GM18505 (cell line): ENCODE measurements at regions not wholly inside any gene's neighbourhood (a gene's known extent, or its start where the extent isn't known, plus 50 kb on each side); places are given as distances from the start of the nearest gene placed in this dataset.

Experiments used
- ATAC-seq: cut with Tn5 transposase; IDR thresholded peaks from one replicate; pipeline ENCODE4 v1.9.1; 2021; ENCODE audit not compliant: unreplicated experiment
- POLR2A ChIP-seq: IDR thresholded peaks from 4 replicates; pipeline ENCODE4 v1.6.1; 2011; ENCODE audit warnings: borderline replicate concordance; ENCODE audit not compliant: insufficient read depth, insufficient read length; ENCODE audit errors: extremely low read depth

- ATAC-seq, result no peak
- TF ChIP-seq POLR2A, result no peak
Observed at GRCh38 chr6:153801917-153802316, 237.1 kb upstream of the OPRM1 start.

- no peak for ATAC-seq
- no peak for TF ChIP-seq POLR2A
Observed at GRCh38 chr6:153800580-153801188, 238.4 kb upstream of the OPRM1 start.

GRCh38 chr6:153790876-153791473, 248.1 kb upstream of the OPRM1 start:
- TF ChIP-seq POLR2A, result no peak
- no peak for ATAC-seq

- no peak for ATAC-seq
- TF ChIP-seq POLR2A, result no peak
Observed at GRCh38 chr6:153790048-153790447, 249.0 kb upstream of the OPRM1 start.

DNA sequence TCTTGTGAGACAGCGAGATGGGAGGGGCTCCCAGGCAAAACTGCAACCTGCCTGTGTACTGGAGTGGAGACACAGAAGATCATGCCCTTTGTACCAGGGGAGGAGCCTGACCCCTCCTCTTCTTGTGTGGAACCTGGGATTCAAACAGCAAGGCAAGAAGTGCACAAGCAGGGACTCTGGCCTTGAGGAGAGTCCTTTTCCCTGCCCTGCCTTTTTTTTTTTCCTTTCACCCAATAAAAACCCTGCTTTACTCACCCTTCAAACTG, 251.8 kb upstream of the OPRM1 start:
- TF ChIP-seq POLR2A, result no peak
- no peak for ATAC-seq

DNA sequence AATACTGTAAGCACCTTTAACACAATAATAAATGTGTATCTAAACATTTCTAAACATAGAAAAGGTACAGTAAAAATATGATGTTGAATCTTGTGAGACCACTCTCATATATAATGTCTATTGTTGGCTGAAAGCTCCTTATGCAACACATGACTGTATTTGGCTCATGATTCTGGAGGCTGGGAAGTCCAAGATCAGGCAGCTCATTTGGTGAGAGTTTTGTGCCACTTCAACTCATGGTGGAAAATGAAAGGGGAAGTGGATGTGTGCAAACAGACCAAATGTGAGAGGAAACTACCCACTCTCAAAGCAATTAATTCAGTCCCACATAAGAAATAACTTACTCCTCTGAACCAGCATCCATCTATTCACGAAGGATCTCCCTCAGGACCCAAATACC, 257.7 kb upstream of the OPRM1 start:
- no peak for TF ChIP-seq POLR2A
- no peak for ATAC-seq

DNA sequence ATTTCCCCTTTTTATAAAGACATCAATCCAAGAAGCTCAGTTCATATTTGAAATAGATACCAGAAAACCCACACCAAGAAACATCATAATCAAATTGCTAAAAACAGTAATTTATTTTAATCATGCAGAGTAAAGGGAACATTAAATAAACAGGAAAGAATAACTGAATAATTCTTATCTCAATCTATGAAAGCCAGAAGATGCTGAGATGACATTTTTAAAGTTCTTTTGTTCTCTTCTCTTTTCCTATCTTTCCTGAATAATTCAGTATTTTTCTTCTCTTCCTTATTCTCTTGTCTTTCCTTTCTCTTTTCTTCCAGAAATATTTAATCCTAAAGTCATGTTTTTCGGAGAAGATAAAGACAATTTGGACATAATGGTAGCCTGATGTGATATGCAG, 259.0 kb upstream of the OPRM1 start:
- no peak for ATAC-seq
- no peak for TF ChIP-seq POLR2A

- no peak for ATAC-seq
- TF ChIP-seq POLR2A, result no peak
Observed at GRCh38 chr6:153778216-153778615, 260.8 kb upstream of the OPRM1 start.

- TF ChIP-seq POLR2A, result no peak
- ATAC-seq, result no peak
Observed at GRCh38 chr6:153771577-153771976, 267.5 kb upstream of the OPRM1 start.

- no peak for ATAC-seq
- no peak for TF ChIP-seq POLR2A
Observed at GRCh38 chr6:153767127-153767526, 271.9 kb upstream of the OPRM1 start.

DNA sequence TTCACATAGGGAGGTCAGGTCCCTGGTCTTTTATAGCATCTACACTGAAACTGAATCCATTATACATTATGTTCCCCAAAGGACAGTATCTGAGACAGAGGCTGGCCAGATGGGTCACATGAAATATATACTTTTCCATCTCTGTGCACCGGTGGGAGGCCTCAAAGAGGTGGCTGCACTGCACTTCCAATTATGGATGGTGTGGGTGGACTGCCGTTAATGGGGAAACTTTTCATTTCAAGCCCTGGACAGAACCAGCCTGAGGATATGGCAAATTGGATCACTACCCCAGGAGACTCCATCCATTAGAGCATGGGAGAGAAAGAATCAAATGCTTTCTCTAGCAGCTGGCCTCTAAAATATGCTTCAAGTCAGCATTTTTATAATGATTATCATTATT, 280.5 kb upstream of the OPRM1 start:
- no peak for ATAC-seq
- TF ChIP-seq POLR2A, result no peak

DNA sequence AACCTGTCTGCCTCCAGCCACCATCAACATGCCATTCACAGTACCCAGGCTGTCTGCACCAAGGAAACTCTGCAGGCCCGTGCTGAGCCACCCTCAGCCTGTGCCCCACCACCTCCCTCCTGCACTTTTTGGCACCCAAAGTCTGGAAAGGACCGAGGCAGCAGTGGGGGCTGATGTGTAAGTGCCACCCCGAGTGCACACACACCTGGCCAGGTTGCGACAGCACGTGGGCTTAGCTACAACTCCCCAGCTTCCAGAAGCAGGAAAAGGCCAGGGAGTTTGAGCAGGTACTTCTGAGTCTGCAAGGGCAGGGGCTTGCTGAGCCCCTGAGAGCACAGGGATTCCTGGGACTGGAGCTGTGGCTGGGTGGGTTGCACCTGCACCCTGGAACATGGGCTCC, 303.3 kb upstream of the OPRM1 start:
- TF ChIP-seq POLR2A, result no peak
- ATAC-seq, result no peak

DNA sequence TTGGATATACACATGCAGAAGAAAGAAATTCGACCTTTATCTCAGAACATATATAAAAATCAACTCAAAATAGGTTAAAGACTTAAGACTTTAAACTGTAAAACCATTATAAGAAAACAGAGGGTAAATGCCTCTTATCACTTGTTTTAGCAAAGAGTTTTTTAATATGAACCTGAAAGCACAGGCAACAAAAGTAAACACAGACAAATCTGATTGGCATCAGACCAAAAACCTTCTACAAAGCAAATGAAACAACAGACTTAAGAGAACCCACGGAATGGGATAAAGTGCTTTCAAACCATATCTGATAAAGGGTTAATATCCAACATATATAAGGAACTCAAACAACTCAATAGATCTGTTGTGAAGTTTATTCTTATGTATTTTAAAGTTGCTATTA, 309.9 kb upstream of the OPRM1 start:
- ATAC-seq, result no peak
- no peak for TF ChIP-seq POLR2A

DNA sequence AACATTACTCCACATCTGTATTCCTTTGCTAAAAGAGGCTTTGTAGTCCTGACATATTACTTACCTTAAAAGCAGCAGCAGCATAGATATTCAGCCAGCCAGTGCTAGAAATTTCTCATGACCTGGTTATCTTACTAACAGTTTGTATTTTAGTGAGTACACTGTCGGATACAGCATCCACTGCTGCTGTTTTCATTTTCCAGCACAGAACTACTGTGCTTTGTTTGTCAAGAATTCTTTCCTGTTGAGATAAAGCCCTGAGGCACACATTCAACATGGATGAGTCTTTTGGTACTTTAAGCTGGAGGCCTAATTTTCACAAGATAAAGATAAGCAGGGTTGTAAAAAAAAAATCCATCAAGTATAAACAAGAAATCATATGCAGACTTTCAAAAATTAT, 311.2 kb upstream of the OPRM1 start:
- no peak for ATAC-seq
- TF ChIP-seq POLR2A, result no peak

DNA sequence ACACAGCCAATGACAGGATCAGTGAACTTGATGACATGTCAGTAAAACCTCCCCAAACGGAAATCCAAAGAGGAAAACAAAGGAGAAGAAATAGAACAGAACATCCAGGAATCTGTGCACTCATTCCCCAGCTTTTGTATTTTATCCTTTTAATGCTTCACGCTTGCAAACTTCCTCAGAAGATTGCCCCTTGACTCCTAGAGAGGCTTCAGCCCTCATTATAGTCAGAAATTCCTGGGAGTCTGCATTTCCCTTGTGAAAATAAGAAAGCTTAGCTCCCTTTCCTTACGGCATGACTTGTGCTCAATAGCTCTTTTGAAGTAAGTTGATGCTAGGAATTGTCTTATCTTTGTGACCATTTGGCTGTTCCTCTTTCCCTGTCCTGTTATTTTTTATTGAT, 313.6 kb upstream of the OPRM1 start:
- TF ChIP-seq POLR2A, result no peak
- no peak for ATAC-seq
